Stimulated activated CD4-positive, alpha-beta T cell treated with anti-CD3 and anti-CD28 coated beads, Interleukin-4, amount 100 ng/mL, for 48 hours (primary cell): ENCODE measurements at regions not wholly inside any gene's neighbourhood (a gene's known extent, or its start where the extent isn't known, plus 50 kb on each side); places are given as distances from the start of the nearest gene placed in this dataset.
"Not testable (repeated sequence)": the region's sequence is repeated elsewhere in the genome, so short reads cannot be mapped to it uniquely, and the experiment has no call there.

ENCODE experiments used
- DNase-seq, 2 donors: peaks; one replicate each; pipeline ENCODE4 v3.0.0-alpha.2; 2020; ENCODE audit warnings: low read depth in 2 of 2

- DNase-seq = no peak
These were observed 202.4 kb upstream of the GADL1 start for GRCh38 chr3:31096661-31097395.

GRCh38 chr3:31100519-31100918 lies 206.1 kb upstream of the GADL1 start:
- no peak for DNase-seq

- not testable (repeated sequence) for DNase-seq
These were observed 206.8 kb upstream of the GADL1 start for GRCh38 chr3:31101285-31101684.

- DNase-seq = peak; percentile 8 to 40
These were observed 207.9 kb upstream of the GADL1 start for GRCh38 chr3:31102196-31102879.

DNA sequence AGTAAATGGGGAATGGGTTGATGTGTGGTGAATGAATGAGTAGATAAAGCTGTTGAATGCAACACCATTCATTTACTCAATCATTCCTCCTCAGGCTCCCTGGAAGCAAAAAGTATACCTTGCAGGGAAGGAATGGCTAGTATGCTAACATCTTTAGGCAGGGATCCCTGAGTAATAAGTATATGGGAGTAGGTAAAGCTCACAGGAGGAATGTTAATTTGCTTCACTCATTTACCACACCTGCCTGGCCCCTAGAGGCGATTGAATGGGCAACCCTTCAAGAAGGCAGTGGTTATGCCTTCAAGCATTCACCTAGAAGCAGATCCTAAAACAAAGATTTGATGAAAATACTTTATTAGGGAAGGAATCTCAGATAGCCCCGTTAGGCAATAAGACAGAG lies 208.7 kb upstream of the GADL1 start:
- no peak for DNase-seq

GRCh38 chr3:31103623-31104180 lies 209.2 kb upstream of the GADL1 start:
- DNase-seq = no peak

GRCh38 chr3:31105011-31105410 lies 210.6 kb upstream of the GADL1 start:
- no peak for DNase-seq

GRCh38 chr3:31105438-31106077 lies 211.1 kb upstream of the GADL1 start:
- DNase-seq = no peak

DNA sequence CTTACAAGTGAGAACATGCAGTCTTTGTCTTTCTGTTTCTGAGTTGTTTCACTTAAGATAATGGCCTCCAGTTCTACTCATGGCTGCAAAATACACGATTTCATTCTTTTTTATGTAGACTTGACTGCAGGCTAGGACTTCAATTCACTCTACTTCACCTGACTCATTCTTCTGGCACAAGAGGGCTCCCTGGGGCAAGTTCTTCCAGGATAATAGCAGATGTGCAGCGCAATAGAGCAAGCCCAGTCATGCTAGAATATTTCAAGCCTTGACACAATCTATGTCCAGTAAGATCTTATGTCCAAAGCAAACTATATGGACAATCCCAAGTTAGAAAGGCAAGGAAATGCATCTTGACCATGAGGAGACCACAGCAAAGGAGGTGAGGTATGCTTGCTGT lies 211.7 kb upstream of the GADL1 start:
- DNase-seq = no peak

DNA sequence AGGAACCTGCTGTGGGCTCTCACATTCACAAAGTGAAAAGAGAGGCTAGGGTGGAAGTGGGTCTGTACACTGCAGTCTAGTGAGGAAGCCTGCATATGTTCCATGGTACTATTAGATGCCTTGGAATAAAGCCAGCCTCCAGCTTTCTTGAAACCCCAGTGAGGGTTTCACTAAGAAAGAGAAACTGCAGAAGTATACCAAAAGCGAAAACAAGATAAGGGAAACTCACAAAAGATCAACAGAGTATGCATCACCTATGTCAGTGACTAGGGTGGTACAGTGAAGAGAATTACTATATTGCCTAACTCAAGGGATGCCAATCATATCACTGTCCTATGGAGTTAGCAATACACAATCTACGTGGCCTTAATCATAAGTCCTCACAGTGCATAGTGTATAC lies 212.5 kb upstream of the GADL1 start:
- no peak for DNase-seq

- no peak for DNase-seq
These were observed 220.4 kb upstream of the GADL1 start for GRCh38 chr3:31114929-31115283.

DNA sequence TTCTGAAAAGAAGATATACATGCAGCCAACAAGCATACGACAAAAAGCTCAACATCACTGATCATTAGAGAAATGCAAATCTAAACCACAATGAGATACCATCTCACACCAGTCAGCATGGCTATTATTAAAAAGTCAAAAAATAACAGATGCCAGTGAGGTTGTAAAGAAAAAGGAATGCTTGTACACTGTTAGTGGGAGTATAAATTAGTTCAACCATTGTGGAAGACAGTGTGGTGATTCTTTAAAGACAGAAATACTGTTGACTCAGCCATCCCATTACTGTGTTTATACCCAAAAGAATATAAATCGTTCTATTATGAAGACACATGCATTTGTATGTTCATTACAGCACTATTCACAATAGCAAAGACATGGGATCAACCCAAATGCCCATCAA lies 221.1 kb upstream of the GADL1 start:
- not testable (repeated sequence) for DNase-seq

DNA sequence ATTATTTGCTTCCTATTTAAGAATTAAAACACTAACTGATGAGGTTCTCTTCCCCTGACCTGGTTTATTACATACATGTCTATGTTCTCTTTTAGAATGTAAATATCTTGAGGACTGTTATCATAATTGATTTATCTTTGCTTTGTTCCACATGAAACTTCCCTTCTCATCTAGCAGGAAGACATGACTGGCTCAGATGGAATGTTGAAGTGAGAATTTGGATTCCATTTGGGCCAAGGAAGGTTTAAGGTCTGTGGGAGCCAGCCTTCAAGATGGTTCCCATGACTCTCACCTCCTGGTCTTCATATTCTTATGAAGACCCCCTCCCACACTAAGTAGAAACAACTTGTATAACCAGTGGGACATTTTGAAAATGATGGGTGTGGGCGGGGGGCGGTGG lies 222.2 kb upstream of the GADL1 start:
- DNase-seq = no peak

- DNase-seq = no peak
These were observed 223.4 kb upstream of the GADL1 start for GRCh38 chr3:31117854-31118253.

DNA sequence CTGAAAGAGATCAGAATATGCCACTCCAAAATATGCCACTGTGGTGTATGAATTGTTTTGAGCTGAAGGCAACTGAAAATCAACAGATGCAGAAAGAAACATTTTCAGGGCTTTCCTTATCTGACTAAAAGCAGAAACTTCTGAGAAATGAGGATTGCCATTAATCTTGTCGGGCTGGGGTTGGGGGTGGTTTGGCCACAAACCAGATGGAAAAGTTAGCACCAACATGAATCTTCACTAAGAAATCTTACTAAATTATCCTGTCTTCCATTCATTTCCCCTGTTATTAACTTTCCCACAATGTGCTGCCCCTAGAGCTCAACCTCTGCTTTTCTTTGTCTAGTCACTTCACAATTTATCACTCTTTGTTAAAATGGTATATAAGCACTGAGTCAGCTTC lies 229.9 kb upstream of the GADL1 start:
- DNase-seq = no peak

DNA sequence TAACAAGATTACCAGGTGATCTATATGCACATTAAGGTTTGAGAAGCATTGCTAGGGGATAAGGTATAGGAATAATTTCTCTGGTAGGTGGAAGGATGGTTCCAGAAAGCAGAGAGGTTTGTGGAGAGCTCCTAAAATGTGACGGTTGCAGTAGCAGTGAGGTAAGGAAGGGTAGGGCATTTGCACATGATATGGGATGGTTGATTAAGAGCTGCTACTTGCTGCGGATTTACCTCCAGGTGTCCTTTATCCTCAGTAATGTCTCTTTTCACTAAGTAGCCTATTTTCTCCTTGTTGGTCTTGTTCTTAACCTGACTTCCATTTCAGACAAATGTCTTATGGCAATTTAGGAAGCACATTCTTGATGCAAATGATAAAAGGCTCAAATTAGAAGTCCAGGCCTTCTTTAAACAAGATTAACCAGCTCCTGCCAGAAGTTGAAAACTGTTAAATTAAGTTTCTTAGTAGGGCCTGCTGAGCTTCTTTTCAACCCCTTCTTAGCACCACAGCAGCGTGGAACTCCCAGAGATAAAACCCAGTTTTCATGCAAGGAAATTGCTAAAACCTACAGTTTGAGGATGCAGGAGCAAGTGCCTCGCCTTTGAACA lies 231.1 kb upstream of the GADL1 start:
- no peak for DNase-seq

DNA sequence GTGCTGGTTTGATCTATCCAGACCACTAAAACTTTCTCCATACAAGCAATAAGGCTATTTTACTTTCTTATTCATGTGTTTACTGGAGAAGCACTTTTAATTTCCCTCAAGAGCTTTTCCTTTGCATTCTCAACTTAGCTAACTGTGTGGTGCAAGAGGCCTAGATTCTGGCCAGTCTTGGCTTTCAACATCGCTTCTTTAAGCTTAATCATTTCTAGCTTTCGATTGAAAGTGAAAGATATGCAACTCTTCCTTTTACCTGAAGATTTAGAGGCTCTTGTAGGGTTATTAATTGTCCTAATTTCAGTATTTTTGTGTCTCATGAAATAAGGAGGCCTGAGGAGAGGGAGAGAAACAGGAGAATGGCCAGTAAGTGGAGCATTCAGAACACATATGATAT lies 234.8 kb upstream of the GADL1 start:
- DNase-seq = no peak

GRCh38 chr3:31132132-31132769 lies 237.8 kb upstream of the GADL1 start:
- DNase-seq = no peak

- DNase-seq = no peak
These were observed 239.1 kb upstream of the GADL1 start for GRCh38 chr3:31133541-31133940.

DNA sequence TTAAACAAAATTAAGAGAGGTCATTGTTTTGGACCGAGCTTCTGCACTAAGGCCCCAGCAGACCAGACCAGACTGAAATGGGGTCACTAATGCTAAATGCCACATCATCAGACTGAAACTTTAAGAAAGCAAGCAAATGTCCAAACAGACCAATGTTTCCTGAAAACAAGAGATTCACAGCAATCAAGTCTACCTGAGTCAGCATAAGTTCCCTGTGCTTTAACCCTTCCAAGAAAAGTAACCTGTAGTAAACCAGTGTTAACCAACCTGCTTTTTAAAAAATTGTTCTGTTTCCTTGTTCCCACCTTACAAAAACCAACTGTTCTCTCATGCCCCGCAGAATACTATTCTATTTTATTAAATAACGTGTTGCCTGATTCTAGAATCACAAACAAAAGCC lies 241.1 kb upstream of the GADL1 start:
- no peak for DNase-seq

GRCh38 chr3:31137718-31138465 lies 243.4 kb upstream of the GADL1 start:
- DNase-seq = no peak
